PC-9 (cell line): ENCODE measurements at regions not wholly inside any gene's neighbourhood (a gene's known extent, or its start where the extent isn't known, plus 50 kb on each side); places are given as distances from the start of the nearest gene placed in this dataset.

Experiments used
- BruUV-seq: library from RNA; stranded (reverse); fragments of 400-500 nt; replicated peaks from 2 replicates; lab custom pipeline; 2021; lab: Mats Ljungman, UMichigan
- CTCF ChIA-PET: fragments of 300-600 bp; sonication (Branson Sonifier 250); formaldehyde crosslinking; loops from one replicate; lab custom pipeline; 2022; ENCODE audit warnings: antibody characterized with exemption; lab: Charles Lee
- POLR2A ChIA-PET: fragments of 300-600 bp; sonication (Branson Sonifier 250); formaldehyde crosslinking; loops from one replicate; lab custom pipeline; 2022; ENCODE audit warnings: antibody characterized with exemption; ENCODE audit not compliant: unreplicated experiment; lab: Charles Lee
- DNase-seq, 2 experiments: peaks; one replicate each; pipeline versions ENCODE4 v3.0.0 to v3.0.0-alpha.2; 2015 to 2022; ENCODE audit warnings: mixed read lengths in 1 of 2
- H2AFZ ChIP-seq: fragments of 200-600 bp; sonication (generic); 2 replicates; pipeline ENCODE4 v1.8.1; 2017; ENCODE audit warnings: antibody characterized with exemption
- H3F3A ChIP-seq: fragments of 200-600 bp; sonication (generic); 2 replicates; pipeline ENCODE4 v1.8.1; 2017; ENCODE audit warnings: antibody characterized with exemption, mild to moderate bottlenecking, low read depth; ENCODE audit not compliant: insufficient read depth
- H3K27ac ChIP-seq: fragments of 200-600 bp; sonication (generic); 2 replicates; pipeline ENCODE4 v1.6.1; 2016; ENCODE audit warnings: mixed run types
- H3K27me3 ChIP-seq: fragments of 200-600 bp; sonication (generic); 2 replicates; pipeline ENCODE4 v1.6.1; 2016; ENCODE audit warnings: low read depth, mixed run types; ENCODE audit not compliant: insufficient read depth
- H3K36me3 ChIP-seq: fragments of 200-600 bp; sonication (generic); 2 replicates; pipeline ENCODE4 v1.6.1; 2016; ENCODE audit warnings: low read depth, mixed run types
- H3K4me1 ChIP-seq: fragments of 200-600 bp; sonication (generic); replicated peaks from 2 replicates; pipeline ENCODE4 v1.6.1; 2016; ENCODE audit warnings: mixed run types; ENCODE audit not compliant: insufficient read depth
- H3K4me2 ChIP-seq: fragments of 200-600 bp; sonication (generic); 2 replicates; pipeline ENCODE4 v1.6.1; 2017; ENCODE audit warnings: mixed run types
- H3K4me3 ChIP-seq: fragments of 200-600 bp; sonication (generic); 2 replicates; pipeline ENCODE4 v1.6.1; 2016; ENCODE audit warnings: mixed run types
- H3K79me2 ChIP-seq: fragments of 200-600 bp; sonication (generic); 2 replicates; pipeline ENCODE4 v1.6.1; 2017; ENCODE audit warnings: low read depth, mixed run types
- H3K9me2 ChIP-seq: fragments of 200-600 bp; sonication (generic); 2 replicates; pipeline ENCODE4 v1.8.1; 2017; ENCODE audit warnings: mild to moderate bottlenecking; ENCODE audit not compliant: insufficient read depth
- H3K9me3 ChIP-seq: fragments of 200-600 bp; sonication (generic); 2 replicates; pipeline ENCODE4 v1.8.1; 2016; ENCODE audit warnings: low read depth; ENCODE audit not compliant: insufficient read depth
- H4K20me1 ChIP-seq: fragments of 200-600 bp; sonication (generic); 2 replicates; pipeline ENCODE4 v1.8.1; 2017; ENCODE audit not compliant: insufficient read depth
- CTCF ChIP-seq: fragments of 200-600 bp; sonication (generic); conservative IDR thresholded peaks from 2 replicates; pipeline ENCODE4 v1.6.1; 2017; ENCODE audit warnings: mixed run types, antibody characterized with exemption, mild to moderate bottlenecking, moderate library complexity
- EZH2 ChIP-seq: fragments of 200-600 bp; sonication (generic); IDR thresholded peaks from 2 replicates; pipeline ENCODE4 v1.8.0; 2017; ENCODE audit warnings: antibody characterized with exemption, low read depth
- intact Hi-C: fragments of 100-400 bp; cut with micrococcal nuclease; formaldehyde crosslinking; loops from one replicate; pipeline ENCODE4 v1.10.0; 2022; ENCODE audit not compliant: unreplicated experiment

GRCh38 chr1:81512252-81513003 is 288.3 kb upstream of the ADGRL2 start:
- no peaks in the 10 kb centered on the region for H4K20me1 ChIP-seq
- POLR2A ChIA-PET, result no interaction called here
- no TSS peak for BruUV-seq
- H3K9me3 ChIP-seq, result no peaks in the 10 kb centered on the region
- H2AFZ ChIP-seq, result no peak overlapping the region
- intact Hi-C loops, result no loop called here
- H3K4me3 ChIP-seq, result no peak overlapping the region
- no peaks in the 10 kb centered on the region for H3F3A ChIP-seq
- H3K4me1 ChIP-seq, result no peaks in the 10 kb centered on the region
- no peaks in the 10 kb centered on the region for H3K79me2 ChIP-seq
- TF ChIP-seq EZH2 (no peak), CTCF (no peak)
- no peaks in the 10 kb centered on the region for H3K36me3 ChIP-seq
- H3K27ac ChIP-seq, result no peak overlapping the region
- DNase-seq, result no peak
- no peaks in the 10 kb centered on the region for H3K9me2 ChIP-seq
- H3K27me3 ChIP-seq, result no peaks in the 10 kb centered on the region
- CTCF ChIA-PET, result no interaction called here
- no peak overlapping the region for H3K4me2 ChIP-seq

- Histone ChIP-seq H3K27me3 (no peaks in the 10 kb centered on the region), H3K9me2 (no peaks in the 10 kb centered on the region), H3K27ac (no peak overlapping the region), H3K4me2 (no peak overlapping the region), H3F3A (no peaks in the 10 kb centered on the region), H2AFZ (no peak overlapping the region), H4K20me1 (no peaks in the 10 kb centered on the region), H3K4me3 (no peak overlapping the region), H3K4me1 (no peaks in the 10 kb centered on the region), H3K79me2 (no peaks in the 10 kb centered on the region), H3K36me3 (no peaks in the 10 kb centered on the region), H3K9me3 (no peaks in the 10 kb centered on the region)
- intact Hi-C loops, result no loop called here
- ChIA-PET CTCF (no interaction called here), POLR2A (no interaction called here)
- no peak for DNase-seq
- BruUV-seq, result no TSS peak
- TF ChIP-seq CTCF, result no peak
- no peak for TF ChIP-seq EZH2
Observed at GRCh38 chr1:81511281-81511680, 289.5 kb upstream of the ADGRL2 start.

GRCh38 chr1:81510701-81511100 is 290.0 kb upstream of the ADGRL2 start:
- CTCF ChIA-PET, result interaction anchor here (0.5 kb wide), 1 partner anchor 40 kb away, joined by 5 read pairs; no protein-coding TSS in a partner anchor
- no peaks in the 10 kb centered on the region for H3K27me3 ChIP-seq
- H2AFZ ChIP-seq, result no peak overlapping the region
- DNase-seq, result no peak
- no peaks in the 10 kb centered on the region for H3K36me3 ChIP-seq
- H3K4me2 ChIP-seq, result no peak overlapping the region
- POLR2A ChIA-PET, result no interaction called here
- H3F3A ChIP-seq, result no peaks in the 10 kb centered on the region
- no peaks in the 10 kb centered on the region for H3K4me1 ChIP-seq
- no peaks in the 10 kb centered on the region for H4K20me1 ChIP-seq
- no peaks in the 10 kb centered on the region for H3K9me2 ChIP-seq
- H3K27ac ChIP-seq, result no peak overlapping the region
- H3K4me3 ChIP-seq, result no peak overlapping the region
- TF ChIP-seq EZH2, result no peak
- TF ChIP-seq CTCF, result no peak
- no TSS peak for BruUV-seq
- intact Hi-C loops, result no loop called here
- H3K9me3 ChIP-seq, result no peaks in the 10 kb centered on the region
- H3K79me2 ChIP-seq, result no peaks in the 10 kb centered on the region
